ENCODE measurements at regions not wholly inside any gene's neighbourhood (a gene's known extent, or its start where the extent isn't known, plus 50 kb on each side); places are given as distances from the start of the nearest gene placed in this dataset.

- TF ChIP-seq EZH2phosphoT487 (IDR thresholded peaks at IDR 0.05; ENCODE audit: unreplicated experiment), result no peak
These were observed 744.4 kb upstream of the ANO3 start (continued) for GRCh38 chr11:25587496-25587895.

- Mint-ChIP-seq H3K4me1 (peaks cover 8% of the 10 kb centered on the region; the same call in 2 of the 3 replicates), H3K27me3 (ENCODE audit: insufficient read depth, low read depth, poor library complexity) (no peaks in the 10 kb centered on the region), H3K36me3 (ENCODE audit: low read depth) (peaks cover 11% of the 10 kb centered on the region), H3K4me3 (no peak overlapping the region), H3K9me3 (peaks cover 14% of the 10 kb centered on the region), H3K27ac (no peak overlapping the region)
- H3K9me2 ChIP-seq (ENCODE audit: insufficient read depth), result no peaks in the 10 kb centered on the region
- ATAC-seq (no peak), DNase-seq (ENCODE audit: low spot score) (no peak)
- H3F3A ChIP-seq (replicated peaks; ENCODE audit: low read depth), result no peaks in the 10 kb centered on the region
- 0 out of 2 replicates have a peak overlapping the region, but pooled peaks have one; percentile 58 for H2AFZ ChIP-seq
- H4K20me1 ChIP-seq (replicated peaks; ENCODE audit: insufficient read depth), result no peaks in the 10 kb centered on the region
- no peaks in the 10 kb centered on the region for H3K4me1 ChIP-seq (ENCODE audit: insufficient read depth)
- H3K79me2 ChIP-seq (replicated peaks; ENCODE audit: insufficient read depth), result no peaks in the 10 kb centered on the region
- no peak overlapping the region for H3K4me3 ChIP-seq
- no peak overlapping the region for H3K27ac ChIP-seq (ENCODE audit: low read depth)
- no peaks in the 10 kb centered on the region for H3K27me3 ChIP-seq (ENCODE audit: insufficient read depth)
- TF ChIP-seq ZNF331 (CRISPR knock-in tag; IDR thresholded peaks at IDR 0.05; ENCODE audit: low read depth) (no peak), ZNF114 (CRISPR knock-in tag; IDR thresholded peaks at IDR 0.05) (no peak), CTCF (conservative IDR thresholded peaks at IDR 0.05; ENCODE audit: low read depth in 2 of 2) (no peak), NANOG (IDR thresholded peaks at IDR 0.05; ENCODE audit: borderline replicate concordance) (no peak), JUNB (IDR thresholded peaks at IDR 0.05; ENCODE audit: unreplicated experiment) (no peak), EZH2phosphoT487 (IDR thresholded peaks at IDR 0.05; ENCODE audit: unreplicated experiment) (no peak), POLR2AphosphoS5 (IDR thresholded peaks at IDR 0.05; ENCODE audit: low read depth) (no peak), ETS1 (IDR thresholded peaks at IDR 0.05) (no peak)
- no peak overlapping the region for H3K4me2 ChIP-seq
- no peaks in the 10 kb centered on the region for H3K36me3 ChIP-seq (ENCODE audit: insufficient read depth)
These were observed 738.7 kb upstream of the ANO3 start for GRCh38 chr11:25593221-25593620.

GRCh38 chr11:25596701-25597100 is 735.2 kb upstream of the ANO3 start:
- ATAC-seq (no peak), DNase-seq (ENCODE audit: low spot score) (no peak)
- H3K36me3 ChIP-seq (ENCODE audit: insufficient read depth), result no peaks in the 10 kb centered on the region
- H3K4me1 ChIP-seq (ENCODE audit: insufficient read depth), result no peaks in the 10 kb centered on the region
- no peaks in the 10 kb centered on the region for H3K9me2 ChIP-seq (ENCODE audit: insufficient read depth)
- Mint-ChIP-seq H3K9me3 (peaks cover 4% of the 10 kb centered on the region), H3K27me3 (ENCODE audit: insufficient read depth, low read depth, poor library complexity) (no peaks in the 10 kb centered on the region), H3K4me1 (peaks cover 3% of the 10 kb centered on the region; the same call in 2 of the 3 replicates), H3K4me3 (no peak overlapping the region), H3K27ac (no peak overlapping the region), H3K36me3 (ENCODE audit: low read depth) (peaks cover 4% of the 10 kb centered on the region)
- no peak for TF ChIP-seq POLR2AphosphoS5 (IDR thresholded peaks at IDR 0.05; ENCODE audit: low read depth)
- H3K4me3 ChIP-seq, result no peak overlapping the region
- H3K79me2 ChIP-seq (replicated peaks; ENCODE audit: insufficient read depth), result no peaks in the 10 kb centered on the region
- H3K27me3 ChIP-seq (ENCODE audit: insufficient read depth), result no peaks in the 10 kb centered on the region
- H3F3A ChIP-seq (replicated peaks; ENCODE audit: low read depth), result no peaks in the 10 kb centered on the region
- H2AFZ ChIP-seq, result no peak overlapping the region
- H4K20me1 ChIP-seq (replicated peaks; ENCODE audit: insufficient read depth), result no peaks in the 10 kb centered on the region
- no peak overlapping the region for H3K27ac ChIP-seq (ENCODE audit: low read depth)
- no peak overlapping the region for H3K4me2 ChIP-seq

All from GM23338 (cell line).